ENCODE measurements at regions not wholly inside any gene's neighbourhood (a gene's known extent, or its start where the extent isn't known, plus 50 kb on each side); places are given as distances from the start of the nearest gene placed in this dataset.
A peak's percentile ranks its signal among the peaks of the same experiment; 100 is the strongest.

DNA sequence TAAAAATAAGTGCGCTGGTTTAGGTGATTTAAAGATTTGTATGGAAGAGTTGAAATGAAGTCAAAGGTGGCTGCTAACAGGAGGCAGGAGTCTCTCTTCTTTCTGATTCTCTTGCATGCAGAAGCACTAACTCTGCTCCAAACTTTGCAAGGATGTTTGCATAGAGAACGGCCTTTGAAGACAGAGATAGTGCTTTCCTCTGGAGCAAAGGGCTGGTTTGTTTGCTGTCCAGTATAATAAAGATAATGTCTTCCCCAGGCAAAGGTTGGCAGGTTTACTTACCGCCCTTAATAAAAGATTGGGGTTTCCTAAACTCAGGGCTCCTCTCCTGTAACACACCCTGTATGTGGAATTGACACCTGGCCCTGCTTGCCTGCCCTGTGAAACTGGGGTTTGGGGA is 210.6 kb upstream of the RREB1 start:
- DNase-seq = no peak

DNA sequence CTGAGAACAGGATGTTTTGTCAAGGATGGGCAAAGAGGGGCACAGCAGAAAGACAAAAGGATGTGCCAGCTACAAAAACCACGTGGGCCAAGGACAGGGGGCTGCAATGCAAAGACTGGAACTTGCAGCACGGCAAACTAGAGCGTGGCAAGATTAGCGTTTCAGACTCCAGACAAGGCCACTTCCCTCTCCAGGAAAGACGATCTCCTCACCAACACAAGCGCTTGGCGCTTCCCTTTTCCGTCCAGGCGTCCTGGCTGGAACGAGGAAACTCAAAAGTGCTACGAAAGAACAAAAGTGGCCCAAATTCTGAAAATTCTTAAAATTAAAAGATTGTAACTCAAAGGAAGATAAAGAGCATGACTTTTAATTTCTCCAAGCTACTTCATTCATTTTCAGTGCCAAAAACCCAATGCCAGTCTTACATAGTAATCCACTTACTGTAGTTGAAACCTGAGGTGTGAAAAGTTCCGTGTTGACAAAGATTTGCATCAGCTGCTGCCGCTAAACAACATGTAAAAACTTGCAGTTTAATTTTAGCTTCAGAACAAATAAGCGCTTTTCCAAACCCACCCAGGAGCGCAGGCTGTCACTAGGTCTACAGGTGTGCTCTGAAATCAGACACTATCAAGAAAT is 207.1 kb upstream of the RREB1 start:
- no peak for DNase-seq

DNA sequence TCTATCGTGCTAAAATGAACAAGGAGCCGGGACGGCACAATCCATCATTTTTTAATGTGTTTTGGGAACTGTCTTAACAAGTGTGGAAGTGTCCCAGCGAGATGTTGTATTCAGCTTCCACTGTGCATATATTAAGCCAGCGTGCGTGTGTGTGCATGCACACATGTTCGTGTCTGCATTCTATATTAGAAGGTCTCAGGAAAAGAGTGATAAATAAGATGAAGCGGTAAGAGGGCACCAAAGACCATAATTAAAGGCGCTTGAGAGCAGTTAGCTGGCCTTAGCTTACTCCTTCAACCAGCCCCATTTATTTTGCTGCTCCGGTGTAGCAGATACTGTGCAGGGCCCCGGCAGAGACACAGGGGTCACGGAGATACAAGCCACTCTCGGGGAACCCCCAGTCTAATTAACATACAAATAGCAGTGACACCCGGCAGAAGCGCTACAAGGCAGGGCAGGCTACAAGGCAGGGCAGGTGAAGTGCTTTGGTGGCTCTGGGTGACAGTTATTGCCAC is 206.5 kb upstream of the RREB1 start:
- no peak for DNase-seq

DNA sequence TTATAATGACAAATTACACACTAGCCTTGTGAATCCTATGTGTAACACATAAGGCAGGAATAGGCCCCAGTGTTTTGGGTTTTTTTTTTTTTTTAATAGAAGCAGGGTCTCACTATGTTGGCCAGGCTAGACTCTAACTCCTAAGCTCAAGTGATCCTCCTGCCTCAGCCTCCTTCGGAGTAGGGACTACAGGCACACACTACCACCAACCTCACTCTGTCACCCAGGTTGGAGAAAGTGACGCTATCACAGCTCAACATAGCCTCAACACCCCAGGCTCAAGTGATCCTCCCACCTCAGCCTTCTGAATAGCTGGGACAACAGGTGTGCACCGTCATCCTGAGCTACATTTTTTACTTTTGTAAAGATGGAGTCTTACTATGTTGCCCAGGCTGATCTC is 205.8 kb upstream of the RREB1 start:
- no peak for DNase-seq

DNA sequence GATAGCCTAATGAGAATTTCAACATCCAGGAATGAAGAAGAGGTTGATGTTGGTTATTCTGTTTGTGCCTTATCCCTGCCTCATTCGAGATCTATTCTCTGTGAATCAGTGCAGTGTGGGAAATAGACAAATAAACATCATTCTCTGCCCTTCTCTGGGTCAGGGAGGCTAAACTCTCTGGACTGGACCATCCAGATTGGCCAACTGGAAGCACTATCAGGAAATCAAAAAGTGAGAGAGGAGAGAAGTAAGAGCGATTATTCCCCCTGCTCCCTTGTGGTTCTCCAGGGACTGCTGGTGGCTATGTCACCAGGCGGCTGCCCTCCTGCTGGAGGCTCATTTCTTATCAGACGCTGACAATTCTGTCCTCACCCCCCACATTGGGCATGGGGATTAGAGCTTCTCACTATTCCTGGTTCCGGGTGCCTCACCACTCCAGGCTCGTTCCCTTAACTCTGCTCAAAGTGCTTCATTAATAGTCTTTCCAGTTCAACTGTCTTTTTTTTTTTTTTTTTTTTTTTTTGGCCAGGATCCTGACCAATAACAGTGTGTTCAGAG is 201.7 kb upstream of the RREB1 start:
- no peak for DNase-seq

DNA sequence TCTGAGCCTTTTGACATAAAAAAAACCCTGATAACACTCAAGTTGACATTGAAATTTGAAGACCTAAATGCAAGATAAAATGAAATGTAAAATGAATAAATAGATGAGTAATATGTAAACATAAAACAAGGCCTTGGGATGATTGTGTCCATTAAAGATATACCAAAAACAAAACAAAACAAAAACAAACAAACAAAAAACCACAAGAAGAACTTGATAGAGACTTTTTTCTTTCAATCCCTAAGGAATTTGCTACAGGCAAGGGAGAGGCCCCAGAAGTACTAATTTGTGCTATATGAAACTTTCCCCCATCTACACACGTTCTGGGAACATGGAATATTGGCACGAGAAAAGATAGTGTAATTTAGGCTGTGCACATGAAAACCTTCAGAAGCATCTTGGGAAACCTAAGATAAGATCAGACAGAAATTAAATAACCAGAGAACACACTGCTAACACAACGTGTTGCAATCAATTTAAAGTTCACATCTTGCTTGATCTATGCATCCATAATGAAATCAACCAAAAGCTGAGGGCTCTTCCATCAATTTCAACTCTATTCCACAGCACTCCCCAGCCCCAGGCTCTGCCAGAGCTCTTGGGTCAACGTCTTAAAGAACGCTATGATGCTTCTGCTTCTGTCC is 201.1 kb upstream of the RREB1 start:
- no peak for DNase-seq

DNA sequence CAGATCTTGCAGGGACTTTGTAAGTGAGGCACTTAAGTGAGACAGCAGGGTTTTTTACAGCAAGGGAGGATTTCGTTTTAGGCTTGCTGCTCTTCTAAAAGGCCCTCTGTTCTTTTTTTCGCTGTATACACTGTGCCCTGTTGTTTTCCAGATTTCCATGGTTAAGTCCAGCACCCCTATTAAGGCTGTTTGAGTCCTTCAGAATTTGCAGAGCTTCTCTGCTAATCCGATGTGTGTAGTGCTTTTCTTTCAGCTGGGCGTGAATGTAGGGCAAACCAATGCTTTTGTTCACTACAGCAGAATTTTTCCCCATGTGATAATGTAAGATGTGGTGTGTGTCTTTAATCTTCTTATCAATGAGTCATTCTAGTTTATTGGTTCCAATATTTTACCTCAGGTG is 200.5 kb upstream of the RREB1 start:
- no peak for DNase-seq

DNA sequence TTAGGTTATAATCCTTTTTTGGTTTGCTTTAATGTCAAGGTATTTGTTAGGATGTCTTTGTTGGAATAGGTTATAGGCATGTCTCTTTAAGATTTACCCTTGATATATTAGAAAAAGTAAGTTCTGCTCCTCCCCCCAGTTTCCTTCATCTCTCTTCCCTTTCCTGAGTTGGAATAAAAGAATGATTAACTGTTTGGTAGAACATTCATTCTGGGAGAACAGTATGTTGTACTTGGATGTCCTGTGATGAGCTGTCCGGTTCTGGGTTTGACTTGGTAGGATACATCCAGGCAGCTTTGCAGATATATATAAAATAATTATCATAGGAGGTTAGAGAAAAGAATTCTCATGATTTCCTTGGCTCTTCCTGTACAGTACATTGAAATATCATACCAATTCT is 199.6 kb upstream of the RREB1 start:
- DNase-seq = no peak

DNA sequence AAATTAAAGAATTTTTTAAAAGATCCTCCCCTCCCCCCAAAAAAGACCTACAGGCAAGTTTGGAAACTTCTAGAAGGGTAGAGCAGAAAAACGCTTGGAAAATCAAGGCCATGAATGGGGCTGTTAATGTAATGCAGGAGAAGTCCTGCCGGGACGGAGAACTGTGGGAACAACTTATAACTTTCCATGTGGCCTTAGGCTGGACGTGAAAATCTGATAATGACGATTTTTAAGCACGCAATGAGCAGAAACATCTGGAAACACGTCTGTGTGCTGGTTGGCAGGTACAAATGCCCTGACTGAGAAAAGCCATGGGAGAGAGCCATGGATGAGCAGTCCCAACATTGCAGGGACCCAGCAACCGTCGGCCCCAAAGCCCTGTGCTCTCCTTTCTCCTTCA is 198.7 kb upstream of the RREB1 start:
- DNase-seq = no peak

DNA sequence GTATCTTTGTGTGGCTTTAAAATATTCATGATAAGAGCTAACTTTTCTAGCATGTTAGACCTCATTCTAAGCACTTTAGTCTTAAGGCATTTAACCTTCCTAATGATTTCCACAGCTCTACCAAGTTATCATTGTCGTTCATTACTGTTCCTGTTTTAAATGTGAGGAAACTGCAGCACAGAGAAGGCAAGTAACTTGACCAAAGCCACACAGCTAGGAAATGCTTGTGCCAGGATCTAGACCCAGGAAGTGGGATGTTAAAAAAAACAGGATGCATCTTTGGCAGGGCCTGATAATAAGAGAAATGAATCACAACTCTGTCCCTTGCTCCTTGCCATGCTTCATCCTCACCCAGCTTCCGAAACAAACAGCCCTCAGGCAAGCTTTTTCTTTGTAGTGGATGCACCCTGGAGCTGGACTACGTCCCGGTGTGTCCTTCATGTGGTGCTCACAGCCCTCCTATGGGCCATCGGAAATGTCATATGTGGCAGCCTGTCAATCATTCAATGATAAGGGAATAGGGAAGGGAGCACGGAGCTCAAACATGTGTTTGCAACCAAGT is 196.9 kb upstream of the RREB1 start:
- DNase-seq = no peak

DNA sequence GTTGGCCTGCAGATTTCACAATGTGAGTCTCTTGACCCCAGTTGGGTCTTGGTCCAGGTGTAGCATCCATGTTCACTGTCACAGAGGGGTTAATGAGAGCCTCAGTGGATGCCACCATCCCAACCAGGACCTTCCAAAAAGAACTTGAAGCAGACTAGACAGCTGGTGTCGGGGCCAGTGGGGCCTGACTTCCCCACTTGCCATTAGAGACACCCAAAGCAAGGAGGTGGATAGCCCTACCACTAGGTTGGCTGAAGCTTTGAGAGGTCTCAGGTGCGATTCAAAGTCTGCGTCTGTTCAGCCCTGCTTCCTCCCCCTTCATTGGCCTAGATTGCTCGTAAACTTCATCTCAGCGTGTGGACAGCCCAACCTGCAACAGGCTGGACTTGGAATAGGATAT is 196.4 kb upstream of the RREB1 start:
- DNase-seq = no peak

DNA sequence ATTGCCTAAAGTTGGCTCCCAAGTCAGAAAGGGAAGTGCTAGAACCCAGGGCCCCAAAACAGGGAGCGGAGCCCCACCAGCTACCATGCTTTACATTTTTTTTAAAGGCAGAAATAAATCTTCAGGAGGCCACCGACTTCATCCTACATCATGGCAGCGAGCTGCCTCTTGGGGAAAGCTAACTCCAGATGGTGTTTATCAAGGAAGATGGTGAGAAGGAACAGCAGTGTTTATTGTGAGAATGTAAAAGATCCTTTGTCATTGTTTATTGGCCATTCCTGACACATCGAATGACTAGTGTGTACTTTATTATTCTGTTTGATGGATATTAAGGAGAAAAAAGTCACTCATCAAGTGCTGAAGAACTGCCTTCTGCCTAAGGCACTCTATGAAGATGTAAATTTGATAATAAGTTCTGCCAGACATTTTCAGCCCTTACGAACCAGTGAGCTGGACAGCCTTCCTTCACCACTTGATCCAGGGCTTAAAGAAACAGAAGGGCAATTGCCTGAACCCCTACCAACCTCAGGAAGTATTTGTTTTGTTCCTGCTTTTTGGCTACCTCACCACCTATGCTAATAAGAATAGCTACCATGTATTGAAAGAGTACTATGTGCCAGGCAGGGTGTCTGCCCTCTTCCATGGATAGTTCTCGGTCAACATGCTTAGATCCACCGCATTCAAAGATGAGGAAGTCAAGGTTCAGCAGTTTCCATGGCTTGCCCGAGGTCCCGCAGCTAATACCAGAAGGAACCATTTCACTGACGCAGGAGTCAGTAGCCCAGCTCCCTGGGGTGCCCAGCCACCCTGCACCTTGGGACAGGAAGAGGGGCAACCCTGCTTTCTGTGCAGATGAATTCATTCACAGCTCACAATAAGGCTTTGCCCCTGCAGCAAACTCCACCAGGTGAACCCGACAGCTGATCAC is 194.7 kb upstream of the RREB1 start:
- DNase-seq = no peak

DNA sequence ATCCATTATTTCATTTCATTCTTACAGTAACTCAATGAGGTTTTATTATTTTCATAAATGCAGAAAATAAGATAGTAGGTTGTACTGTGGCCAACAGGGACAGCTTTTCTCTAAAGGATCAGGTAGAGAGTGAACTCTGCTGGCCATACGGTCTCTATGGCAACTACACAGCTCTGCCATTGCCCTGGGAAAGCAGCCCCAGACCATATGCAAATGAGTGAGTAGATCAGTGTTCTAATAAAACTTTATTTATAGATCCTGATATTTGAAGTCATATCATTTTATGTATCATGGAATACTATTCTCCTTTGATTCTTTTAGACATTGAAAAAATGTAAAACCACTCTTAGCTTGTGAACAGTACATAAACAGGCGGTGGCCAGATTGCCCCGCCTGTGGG is 192.5 kb upstream of the RREB1 start:
- DNase-seq = no peak

DNA sequence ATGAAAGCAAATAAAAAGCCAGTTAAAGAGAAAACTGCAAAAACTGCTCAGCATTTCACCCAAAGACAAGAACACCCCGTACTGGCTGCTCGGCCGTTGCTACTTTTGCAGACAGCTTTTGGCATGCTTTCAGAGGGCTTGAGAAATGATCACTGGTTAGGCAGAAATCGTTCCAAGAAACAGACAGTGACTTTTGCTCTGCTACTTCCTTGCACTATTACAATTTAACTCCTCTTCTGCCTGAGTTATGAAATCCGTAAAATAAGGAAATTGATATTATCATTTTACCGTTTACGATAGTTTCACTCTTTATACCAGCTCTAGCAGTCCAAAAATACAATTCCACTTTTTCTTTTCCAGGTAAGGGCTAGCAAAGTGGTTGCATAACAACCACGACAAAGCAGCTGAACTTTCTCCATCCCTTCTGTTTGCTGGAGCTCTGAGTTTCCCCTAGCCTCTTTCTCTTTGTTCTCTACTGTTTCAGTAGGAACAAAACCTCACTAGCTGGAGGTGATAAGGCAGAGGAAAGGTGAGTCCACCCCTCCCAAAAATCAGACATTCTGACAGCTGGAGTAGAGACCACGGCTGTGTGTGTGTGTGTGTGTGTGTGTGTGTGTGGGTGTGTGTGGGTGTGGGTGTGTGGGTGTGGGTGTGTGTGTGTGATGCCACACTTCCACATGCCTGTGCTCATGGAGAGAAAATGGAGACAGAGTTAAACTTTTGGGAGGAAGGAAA is 191.8 kb upstream of the RREB1 start:
- no peak for DNase-seq

DNA sequence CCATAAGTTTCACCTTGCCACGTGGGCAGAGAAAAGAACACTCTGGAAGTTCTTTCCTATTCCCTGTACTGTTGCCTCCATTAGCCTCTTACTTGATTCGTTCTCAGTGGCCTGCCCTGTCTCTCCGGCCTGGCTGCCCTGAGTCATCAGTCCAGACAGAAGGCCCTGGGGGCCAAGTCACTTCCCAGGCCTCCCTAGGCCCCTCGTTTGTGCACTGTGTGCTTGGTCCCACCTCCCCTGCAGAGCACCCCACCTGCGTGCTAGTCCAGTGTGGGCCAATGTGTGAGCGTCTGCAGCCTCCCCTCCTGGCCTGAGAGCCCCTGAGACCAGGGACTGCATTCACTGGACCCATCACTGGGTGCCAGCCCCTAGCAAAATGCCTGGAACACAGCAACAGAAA is 191.2 kb upstream of the RREB1 start:
- no peak for DNase-seq

DNA sequence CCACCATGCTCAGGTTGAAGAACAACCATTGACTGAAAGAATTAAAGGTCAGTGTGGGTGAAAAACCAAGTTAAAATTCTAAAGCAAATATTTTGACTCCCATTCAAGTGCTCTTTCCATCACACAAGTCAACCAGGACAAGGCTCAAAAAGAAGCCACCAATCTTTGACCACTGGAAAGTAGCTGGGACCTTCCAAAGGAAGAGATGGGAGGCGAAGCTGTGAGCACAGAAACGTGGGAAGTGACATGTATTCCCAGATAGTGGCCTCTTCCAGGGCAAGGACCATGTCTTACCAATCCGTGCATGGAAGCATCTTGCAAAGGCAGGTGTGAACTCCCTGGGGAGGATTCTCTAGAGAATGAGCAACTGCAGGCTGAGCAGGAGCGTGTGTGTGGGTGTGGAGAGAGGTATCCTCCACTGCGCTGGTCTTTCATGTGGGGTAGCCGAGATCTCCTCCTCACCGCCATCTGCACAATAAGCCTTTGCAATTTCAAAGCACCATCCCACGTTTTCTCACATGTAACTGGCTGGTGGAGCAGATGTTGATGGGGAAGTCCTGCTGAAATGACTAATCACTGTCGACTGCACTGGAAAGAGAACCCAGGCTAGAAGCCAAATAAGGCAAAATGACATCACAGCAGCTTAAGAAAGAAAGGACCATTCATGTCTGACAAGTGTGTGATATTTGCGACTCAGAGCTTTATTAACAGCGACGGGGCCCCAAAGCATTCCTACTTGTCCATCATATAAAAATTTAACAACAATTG is 189.4 kb upstream of the RREB1 start:
- DNase-seq = peak; percentile 27

DNA sequence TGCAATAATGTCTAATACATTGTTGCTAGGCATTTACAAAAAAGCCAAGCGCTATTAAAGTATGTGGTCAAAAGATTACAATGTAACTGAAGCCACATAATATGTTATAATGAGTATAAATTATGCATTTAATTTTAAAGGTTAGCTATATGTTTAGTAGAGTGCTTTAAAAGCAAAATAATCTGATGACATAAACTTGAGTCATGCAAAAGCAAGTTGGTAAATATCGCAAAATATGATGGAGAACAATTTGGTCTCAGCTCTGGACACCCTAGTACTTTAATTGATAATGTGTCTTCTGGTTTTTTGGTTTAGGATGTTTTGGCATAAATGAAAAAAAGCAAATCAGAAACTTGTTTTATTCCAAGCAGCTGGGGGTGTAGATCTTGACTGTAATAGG is 188.6 kb upstream of the RREB1 start:
- DNase-seq = no peak

DNA sequence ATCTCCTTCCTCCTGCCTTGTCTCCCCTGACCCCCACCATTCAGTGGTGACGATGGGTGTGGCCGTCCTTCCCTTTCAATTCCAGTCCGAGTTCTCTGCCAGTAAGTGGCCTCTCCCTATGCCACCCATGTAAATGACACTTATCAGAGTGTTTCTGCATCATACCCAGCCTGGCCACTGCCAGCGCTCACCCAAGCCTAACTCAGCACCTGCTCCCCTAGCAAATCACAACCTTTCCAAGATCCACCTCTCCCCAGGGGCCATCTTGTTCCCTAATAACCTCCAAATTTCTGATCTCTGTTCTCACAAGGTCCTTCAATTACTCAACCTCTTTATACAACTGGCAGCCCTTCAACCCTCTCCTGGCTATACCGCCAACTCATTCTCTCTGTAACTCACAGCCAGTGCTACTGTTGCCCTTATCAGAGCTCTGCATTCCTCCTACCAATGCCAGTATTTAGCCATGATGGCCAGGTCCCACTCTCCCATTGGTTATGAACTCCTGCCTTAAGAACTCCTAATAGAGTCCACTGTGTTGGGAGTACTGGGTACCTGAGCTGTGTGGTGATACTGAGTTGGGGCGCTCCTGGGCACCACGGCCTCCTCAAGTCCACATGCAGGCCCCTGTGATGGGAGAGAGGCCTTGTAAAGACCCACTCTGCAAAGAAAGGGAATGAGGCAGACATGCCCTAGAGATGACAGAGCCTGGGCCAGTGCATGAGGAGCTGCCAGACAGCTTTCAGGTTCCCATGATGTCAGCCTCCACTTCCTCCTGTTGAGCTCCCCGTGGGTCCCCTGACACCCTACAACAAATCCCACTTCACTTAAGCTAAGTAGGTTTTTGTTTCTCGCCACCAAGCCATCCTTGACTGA is 187.4 kb upstream of the RREB1 start:
- no peak for DNase-seq

DNA sequence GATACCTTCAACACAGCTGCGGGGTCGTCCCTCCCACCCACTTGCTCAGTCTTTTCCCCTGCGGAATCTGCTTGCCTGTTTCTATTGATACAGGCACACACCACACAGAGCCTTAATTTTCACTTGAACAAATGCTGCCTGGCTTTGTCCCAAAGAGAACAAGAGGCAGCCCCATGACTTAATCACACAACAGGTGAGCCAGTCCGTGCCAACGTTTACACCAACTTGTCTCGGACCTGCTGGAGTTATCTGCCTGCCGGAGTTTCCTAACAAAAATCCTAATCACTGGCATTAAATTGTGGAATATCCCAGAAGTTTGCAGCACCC is 186.8 kb upstream of the RREB1 start:
- DNase-seq = no peak

DNA sequence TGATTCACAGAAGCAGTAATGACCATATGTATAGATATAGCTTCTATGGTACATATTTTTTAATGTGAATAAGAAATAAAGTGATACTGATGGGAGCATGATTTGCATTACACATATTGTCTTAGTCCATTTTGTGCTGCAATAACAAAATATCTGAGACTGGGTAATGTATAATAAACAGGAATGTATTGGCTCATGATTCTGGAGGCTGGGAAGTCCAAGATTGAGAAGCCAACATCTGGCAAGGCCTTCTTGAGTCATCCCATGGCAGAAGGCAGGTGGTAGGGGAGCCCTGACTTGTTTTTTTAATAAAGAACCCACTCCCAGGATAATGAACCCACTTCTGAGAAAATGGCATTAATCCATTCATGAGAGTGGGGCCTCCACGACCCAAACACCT is 185.6 kb upstream of the RREB1 start:
- no peak for DNase-seq

DNA sequence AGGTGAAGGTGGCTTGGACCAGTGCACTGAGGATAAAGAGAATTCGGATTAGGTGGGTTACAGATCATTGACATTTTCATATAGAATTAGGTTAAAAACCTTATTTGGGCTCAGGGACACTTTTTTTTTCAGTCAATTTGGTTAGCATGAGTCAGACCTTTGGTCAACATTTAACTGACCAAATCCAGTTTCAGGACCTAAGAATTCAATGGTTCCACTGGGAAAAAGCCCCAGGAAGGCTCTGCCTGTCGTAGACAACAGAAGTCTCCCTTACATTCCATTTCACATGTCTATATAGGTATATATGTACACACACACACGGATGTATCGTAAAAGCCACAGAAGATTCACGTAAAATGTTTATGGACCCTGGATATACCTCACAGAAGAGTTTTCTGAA is 184.2 kb upstream of the RREB1 start:
- no peak for DNase-seq
